Psoas muscle (tissue), 7 donors: ENCODE measurements at regions not wholly inside any gene's neighbourhood (a gene's known extent, or its start where the extent isn't known, plus 50 kb on each side); places are given as distances from the start of the nearest gene placed in this dataset.
A peak's percentile ranks its signal among the peaks of the same experiment; 100 is the strongest.
"Not testable (repeated sequence)": the region's sequence is repeated elsewhere in the genome, so short reads cannot be mapped to it uniquely, and the experiment has no call there.

Experiments
- ATAC-seq, 4 donors: fragments of 200-7000 bp; cut with Tn5 transposase; one replicate each; pipeline ENCODE4 v1.9.1; 2020; ENCODE audit warnings: moderate library complexity in 3 of 4, mild to moderate bottlenecking in 2 of 4
- DNase-seq, 2 donors: peaks; one replicate each; pipeline ENCODE4 v3.0.0-alpha.2; 2020
- H3K27ac ChIP-seq: fragments of 200-600 bp; one replicate; pipeline ENCODE4 v1.8.0; 2022
- H3K27me3 ChIP-seq, 3 donors: fragments of 200-600 bp in 1 of 3; one replicate each; pipeline versions ENCODE4 v1.6.1 to v1.8.0; 2013 to 2022; ENCODE audit warnings: low read length in 2 of 3, mild to moderate bottlenecking in 2 of 3, moderate library complexity in 1 of 3; ENCODE audit not compliant: insufficient read depth in 3 of 3
- H3K36me3 ChIP-seq, 2 donors: fragments of 200-600 bp in 1 of 2; one replicate each; pipeline versions ENCODE4 v1.6.1 to v1.8.0; 2013 to 2022; ENCODE audit warnings: low read depth in 1 of 2, mild to moderate bottlenecking in 1 of 2, moderate library complexity in 1 of 2; ENCODE audit not compliant: insufficient read depth in 1 of 2
- H3K4me1 ChIP-seq: fragments of 200-600 bp; one replicate; pipeline ENCODE4 v1.8.0; 2022
- H3K4me3 ChIP-seq: fragments of 200-600 bp; one replicate; pipeline ENCODE4 v1.8.0; 2022; ENCODE audit warnings: mild to moderate bottlenecking
- H3K9me3 ChIP-seq: fragments of 200-600 bp; one replicate; pipeline ENCODE4 v1.8.0; 2022
- WGBS, 3 donors: extraction: QIAGEN DNeasy Blood & Tissue Kit; methylation state at CpG; one replicate each; pipeline versions ENCODE4 v1.1.6 to v1.1.7; 2013; 5-methylcytosine and 5-hydroxymethylcytosine counted together
- intact Hi-C, 2 donors: fragments of 100-400 bp; cut with DNase I; formaldehyde crosslinking; loops; one replicate each; pipeline versions ENCODE4 v1.11.0 to v1.14.2; 2022
- TF ChIP-seq, protein P1 (sequence below): fragments of 200-600 bp; IDR thresholded peaks from one replicate; pipeline ENCODE4 v1.8.0; 2022; ENCODE audit warnings: antibody characterized with exemption
- donor health status: healthy with polysubstance abuse.
- donor health status: DM: no; HTN: no; CAD: no; lungs with moderate emphysema.
- donor health status: Bipolar disorder and iron deficiency.
- donor health status: healthy.
- donor health status: DM: yes; HTN: yes; CAD: no.
- donor health status: DM: no; HTN: no; CAD: no.
- donor health status: DM: yes; HTN: yes; CAD: no.

DNA sequence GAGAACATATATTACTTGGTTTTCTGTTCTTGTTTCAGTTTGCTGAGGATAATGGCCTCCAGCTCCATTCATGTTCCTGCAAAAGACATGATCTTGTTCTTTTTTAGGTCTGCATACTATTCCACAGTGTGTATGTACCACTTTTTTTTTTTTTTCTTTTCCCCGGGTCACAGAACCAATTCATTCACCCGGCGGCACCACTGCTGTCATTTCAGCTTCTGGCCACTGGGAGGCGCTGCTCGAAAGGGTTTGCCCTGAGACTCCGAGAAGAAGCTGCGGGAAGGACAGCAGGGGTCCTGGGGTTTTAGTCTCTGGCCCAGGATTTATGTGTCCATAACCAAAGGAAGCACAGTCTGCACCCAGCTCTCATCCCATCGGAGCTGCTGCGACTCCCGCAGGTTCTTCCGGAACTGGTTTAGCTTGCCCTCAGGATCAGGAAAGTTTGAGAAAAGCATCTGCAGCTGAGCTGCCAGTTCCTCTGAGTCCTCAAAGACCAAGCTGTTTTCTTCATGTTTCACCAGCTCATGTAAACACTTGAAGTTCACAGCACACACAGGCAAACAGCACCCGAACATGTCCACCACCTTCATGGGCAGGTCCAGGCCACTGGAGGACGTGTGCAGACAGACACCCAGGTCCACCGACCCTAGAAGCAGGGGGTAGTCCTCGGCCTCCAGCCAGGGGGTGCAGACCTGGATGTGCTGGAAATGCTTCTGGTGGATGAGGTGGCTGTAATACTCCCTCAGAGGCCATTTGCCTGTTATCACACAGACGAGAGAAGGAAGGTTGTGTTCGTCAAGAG, 76.3 kb upstream of the KCNAB1 start:
- H3K27ac ChIP-seq, H3K9me3 ChIP-seq, intact Hi-C loops, H3K4me3 ChIP-seq, ATAC-seq, H3K27me3 ChIP-seq, H3K36me3 ChIP-seq, H3K4me1 ChIP-seq: not testable (repeated sequence)
- TF ChIP-seq, protein P1, sequence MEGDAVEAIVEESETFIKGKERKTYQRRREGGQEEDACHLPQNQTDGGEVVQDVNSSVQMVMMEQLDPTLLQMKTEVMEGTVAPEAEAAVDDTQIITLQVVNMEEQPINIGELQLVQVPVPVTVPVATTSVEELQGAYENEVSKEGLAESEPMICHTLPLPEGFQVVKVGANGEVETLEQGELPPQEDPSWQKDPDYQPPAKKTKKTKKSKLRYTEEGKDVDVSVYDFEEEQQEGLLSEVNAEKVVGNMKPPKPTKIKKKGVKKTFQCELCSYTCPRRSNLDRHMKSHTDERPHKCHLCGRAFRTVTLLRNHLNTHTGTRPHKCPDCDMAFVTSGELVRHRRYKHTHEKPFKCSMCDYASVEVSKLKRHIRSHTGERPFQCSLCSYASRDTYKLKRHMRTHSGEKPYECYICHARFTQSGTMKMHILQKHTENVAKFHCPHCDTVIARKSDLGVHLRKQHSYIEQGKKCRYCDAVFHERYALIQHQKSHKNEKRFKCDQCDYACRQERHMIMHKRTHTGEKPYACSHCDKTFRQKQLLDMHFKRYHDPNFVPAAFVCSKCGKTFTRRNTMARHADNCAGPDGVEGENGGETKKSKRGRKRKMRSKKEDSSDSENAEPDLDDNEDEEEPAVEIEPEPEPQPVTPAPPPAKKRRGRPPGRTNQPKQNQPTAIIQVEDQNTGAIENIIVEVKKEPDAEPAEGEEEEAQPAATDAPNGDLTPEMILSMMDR, result peak; percentile 49
- DNase-seq, result peak; percentile 39 to 57
- 43 to 47% (median 47%) methylated on average over 17 of the region's 17 CpGs for WGBS, 3 donors

DNA sequence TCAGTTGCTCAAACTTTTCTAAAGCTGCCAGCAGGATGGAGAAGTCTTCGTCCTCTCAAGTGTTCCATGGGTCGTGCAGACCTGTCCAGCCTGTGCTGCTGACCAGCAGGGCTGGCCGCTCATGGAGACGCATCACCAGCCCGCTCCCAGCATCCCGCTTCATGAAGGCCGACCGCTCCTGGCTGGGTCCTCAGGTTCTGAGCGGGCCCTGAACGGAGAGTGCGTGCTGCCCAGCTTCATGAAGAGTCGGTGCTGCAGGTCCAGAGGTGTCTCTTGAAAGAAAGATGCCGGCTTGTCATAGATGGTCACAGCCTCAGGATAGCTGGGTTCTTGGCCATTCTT, 75.8 kb upstream of the KCNAB1 start:
- no peaks in the 10 kb centered on the region for H3K27me3 ChIP-seq
- no peaks in the 10 kb centered on the region for H3K4me1 ChIP-seq
- no peak overlapping the region for H3K4me3 ChIP-seq
- no peak for DNase-seq
- no peaks in the 10 kb centered on the region for H3K9me3 ChIP-seq
- WGBS, 3 donors, result 95 to 96% (median 95%) methylated on average over 13 of the region's 13 CpGs
- H3K36me3 ChIP-seq, result no peaks in the 10 kb centered on the region
- H3K27ac ChIP-seq, result no peak overlapping the region
- TF ChIP-seq, protein P1, result no peak
- intact Hi-C loops, result no loop called here
- ATAC-seq, result no peak

DNA sequence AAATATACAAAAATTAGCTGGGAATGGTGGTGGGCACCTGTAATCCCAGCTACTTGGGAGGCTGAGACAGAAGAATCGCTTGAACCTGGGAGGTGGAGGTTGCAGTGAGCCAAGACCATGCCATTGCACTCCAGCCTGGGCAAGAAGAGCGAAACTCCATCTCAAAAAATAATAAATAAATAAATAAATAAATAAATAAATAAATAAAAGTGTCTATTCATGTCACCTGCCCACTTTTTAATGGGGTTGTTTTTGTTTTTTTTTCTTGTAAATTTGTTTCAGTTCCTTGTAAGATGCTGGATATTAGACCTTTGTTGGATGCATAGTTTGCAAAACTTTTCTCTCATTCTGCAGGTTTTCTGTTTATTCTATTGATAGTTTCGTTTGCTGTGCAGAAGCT, 71.9 kb upstream of the KCNAB1 start:
- ATAC-seq, H3K27me3 ChIP-seq, H3K9me3 ChIP-seq, H3K36me3 ChIP-seq, H3K4me3 ChIP-seq, intact Hi-C loops, H3K27ac ChIP-seq, DNase-seq, H3K4me1 ChIP-seq: not testable (repeated sequence)
- WGBS, 3 donors, result 91 to 93% (median 92%) methylated on average over 3 of the region's 3 CpGs

DNA sequence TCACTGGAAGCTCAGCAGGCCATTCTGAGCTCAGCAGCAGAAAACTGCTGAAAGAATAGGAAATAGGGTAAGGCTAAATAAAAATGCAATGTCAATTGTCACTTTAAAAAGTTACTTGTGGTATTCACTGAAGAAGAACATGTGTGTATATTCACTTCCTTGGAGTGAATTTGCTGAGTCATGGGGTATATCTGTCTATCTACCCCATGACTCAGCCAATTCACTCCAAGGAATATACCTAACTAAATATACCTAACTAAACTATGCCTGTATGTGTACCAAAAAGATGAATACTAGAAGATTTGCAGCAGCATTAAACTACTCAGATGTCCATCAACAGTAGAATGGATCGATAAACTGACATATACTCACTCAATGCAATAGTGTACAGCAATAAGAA, 69.5 kb upstream of the KCNAB1 start:
- H3K27ac ChIP-seq, result no peak overlapping the region
- H3K4me1 ChIP-seq, result no peaks in the 10 kb centered on the region
- DNase-seq (no peak), ATAC-seq (no peak)
- TF ChIP-seq, protein P1, result no peak
- no peaks in the 10 kb centered on the region for H3K36me3 ChIP-seq
- intact Hi-C loops, result no loop called here
- no peak overlapping the region for H3K4me3 ChIP-seq
- WGBS, 3 donors, result 92 to 94% (median 92%) methylated on average over 1 of the region's 1 CpG
- no peaks in the 10 kb centered on the region for H3K9me3 ChIP-seq
- H3K27me3 ChIP-seq, result no peaks in the 10 kb centered on the region

DNA sequence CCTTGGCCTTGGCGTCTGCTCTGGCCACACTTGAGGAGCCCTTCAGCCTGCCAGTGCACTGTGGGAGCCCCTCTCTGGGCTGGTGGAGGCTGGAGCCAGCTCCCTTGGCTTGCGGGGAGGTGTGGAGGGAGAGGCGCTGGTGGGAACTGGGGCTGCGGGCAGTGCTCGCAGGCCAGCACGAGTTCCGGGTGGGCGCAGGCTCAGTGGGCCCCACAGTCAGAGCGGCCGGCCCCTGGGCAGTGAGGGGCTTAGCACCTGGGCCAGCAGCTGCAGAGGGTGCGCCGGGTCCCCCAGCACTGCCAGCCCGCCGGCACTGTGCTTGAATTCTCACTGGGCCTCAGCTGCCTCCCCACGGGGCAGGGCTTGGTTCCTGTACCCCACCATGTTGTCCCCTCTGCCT, 68.7 kb upstream of the KCNAB1 start:
- WGBS, 3 donors, result 93 to 99% (median 95%) methylated on average over 10 to 15 of the region's 15 CpGs
- Histone ChIP-seq H3K27ac (no peak overlapping the region), H3K27me3 (no peaks in the 10 kb centered on the region), H3K4me1 (no peaks in the 10 kb centered on the region), H3K36me3 (no peaks in the 10 kb centered on the region), H3K9me3 (no peaks in the 10 kb centered on the region), H3K4me3 (no peak overlapping the region)
- TF ChIP-seq, protein P1, result no peak
- DNase-seq, result no peak
- intact Hi-C loops, result no loop called here
- no peak for ATAC-seq
